NCI-H1048 (cell line): ENCODE measurements at regions not wholly inside any gene's neighbourhood (a gene's known extent, or its start where the extent isn't known, plus 50 kb on each side); places are given as distances from the start of the nearest gene placed in this dataset.
"Not testable (repeated sequence)": the region's sequence is repeated elsewhere in the genome, so short reads cannot be mapped to it uniquely, and the experiment has no call there.

Source experiments
- DNase-seq: peaks from one replicate; lab custom pipeline; 2025; lab: John Stamatoyannopoulos, UW

GRCh38 chr20:30585244-30585796 is 672.1 kb upstream of the DEFB115 start:
- not testable (repeated sequence) for DNase-seq

- DNase-seq, result not testable (repeated sequence)
These were observed 671.3 kb upstream of the DEFB115 start for GRCh38 chr20:30586178-30586577.

GRCh38 chr20:30593572-30593971 is 663.9 kb upstream of the DEFB115 start:
- DNase-seq, result no peak

- no peak for DNase-seq
These were observed 663.4 kb upstream of the DEFB115 start for GRCh38 chr20:30594112-30594511.

DNA sequence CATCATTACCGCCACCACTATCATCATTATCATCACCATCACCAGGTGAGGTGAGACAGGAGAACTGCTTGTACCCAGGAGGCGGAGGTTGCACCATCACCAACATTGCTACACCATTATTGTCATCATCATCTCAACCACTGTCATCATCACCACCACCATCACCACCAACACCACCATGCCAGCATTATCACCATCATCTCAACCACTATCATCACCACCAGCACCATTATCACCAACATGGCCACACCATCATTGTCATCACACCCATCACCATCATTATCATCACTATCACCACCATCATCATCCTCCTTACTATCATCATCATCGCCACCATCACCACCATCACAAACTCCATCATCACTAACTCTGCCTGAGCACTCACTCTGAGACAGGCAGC is 661.8 kb upstream of the DEFB115 start:
- DNase-seq, result no peak

GRCh38 chr20:30597429-30597828 is 660.0 kb upstream of the DEFB115 start:
- not testable (repeated sequence) for DNase-seq

GRCh38 chr20:30598460-30599230 is 658.8 kb upstream of the DEFB115 start:
- no peak for DNase-seq

DNA sequence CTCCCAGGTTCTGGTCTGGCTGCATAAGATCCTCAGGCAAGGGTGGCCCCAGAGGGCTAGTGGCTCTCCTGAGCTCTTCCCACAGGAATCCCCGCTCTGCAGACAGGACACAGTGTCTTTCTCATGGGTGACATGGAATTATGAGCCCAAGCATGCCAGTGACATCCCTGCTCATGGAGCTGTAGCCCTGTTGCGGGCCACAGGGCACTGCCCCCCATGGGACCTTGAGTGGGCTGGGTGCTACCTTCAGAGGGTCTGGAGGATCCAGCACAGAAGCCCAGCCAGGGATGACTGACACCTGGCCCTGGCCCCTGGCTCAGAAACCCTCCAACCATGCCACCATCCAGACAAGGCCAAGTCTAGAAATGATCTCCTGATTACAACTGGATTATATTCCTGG is 657.5 kb upstream of the DEFB115 start:
- no peak for DNase-seq

DNA sequence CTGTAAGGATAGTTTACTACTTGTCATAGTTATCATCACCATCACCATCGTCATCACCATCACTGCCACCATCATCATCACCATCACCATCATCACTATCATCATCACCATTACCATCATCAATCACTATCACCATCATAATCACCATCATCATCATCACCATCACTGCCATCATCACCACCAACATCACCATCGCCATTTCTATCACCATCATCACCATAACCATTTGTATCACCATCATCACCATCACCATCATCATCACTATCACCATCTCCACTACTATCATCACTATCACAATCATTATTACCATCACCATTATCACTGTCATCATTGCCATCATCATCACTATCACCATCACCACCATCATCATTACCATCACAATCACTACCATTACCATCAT is 655.5 kb upstream of the DEFB115 start:
- DNase-seq, result no peak

DNA sequence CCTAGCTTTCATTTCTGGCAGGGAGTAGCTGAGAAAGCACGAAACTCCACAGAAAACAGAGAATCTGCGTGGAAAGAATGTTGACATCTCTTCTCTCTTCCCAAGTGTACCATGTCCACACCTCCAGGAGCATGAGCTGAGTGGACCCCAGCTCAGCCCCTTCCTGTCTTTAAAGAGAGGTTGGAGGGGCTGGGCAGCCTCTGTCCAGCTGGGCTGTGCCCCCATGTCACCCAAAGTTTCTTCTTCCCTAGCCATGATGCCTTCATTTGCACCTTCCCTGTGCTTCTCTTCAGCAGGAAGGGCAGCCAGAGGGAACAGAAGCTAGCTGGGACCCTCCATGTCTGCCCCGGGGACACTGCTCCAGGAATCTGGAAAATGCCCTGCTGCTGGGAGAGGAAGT is 655.0 kb upstream of the DEFB115 start:
- no peak for DNase-seq

GRCh38 chr20:30606990-30607389 is 650.5 kb upstream of the DEFB115 start:
- no peak for DNase-seq

- DNase-seq, result no peak
These were observed 647.3 kb upstream of the DEFB115 start for GRCh38 chr20:30610029-30610693.

DNA sequence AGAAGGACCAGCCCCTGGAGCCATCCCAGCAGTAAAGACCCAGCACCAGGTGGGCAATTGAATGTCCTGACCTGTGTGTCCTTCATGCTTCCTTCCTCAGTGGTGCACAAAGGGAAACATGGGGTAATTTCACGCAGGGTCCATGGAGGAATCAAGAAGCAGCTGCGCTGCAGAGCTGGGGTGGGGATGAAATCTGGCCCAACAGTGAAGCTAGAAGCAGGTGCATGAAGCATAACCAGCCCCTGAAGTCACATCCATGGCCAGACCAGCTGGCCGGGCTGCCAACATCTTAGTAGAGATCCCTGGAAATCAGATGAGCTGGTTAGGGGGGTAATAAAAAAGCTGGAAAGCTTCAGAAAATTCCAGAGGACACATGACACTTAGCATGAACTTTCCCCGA is 646.7 kb upstream of the DEFB115 start:
- DNase-seq, result no peak

- no peak for DNase-seq
These were observed 646.1 kb upstream of the DEFB115 start for GRCh38 chr20:30611239-30611984.

DNA sequence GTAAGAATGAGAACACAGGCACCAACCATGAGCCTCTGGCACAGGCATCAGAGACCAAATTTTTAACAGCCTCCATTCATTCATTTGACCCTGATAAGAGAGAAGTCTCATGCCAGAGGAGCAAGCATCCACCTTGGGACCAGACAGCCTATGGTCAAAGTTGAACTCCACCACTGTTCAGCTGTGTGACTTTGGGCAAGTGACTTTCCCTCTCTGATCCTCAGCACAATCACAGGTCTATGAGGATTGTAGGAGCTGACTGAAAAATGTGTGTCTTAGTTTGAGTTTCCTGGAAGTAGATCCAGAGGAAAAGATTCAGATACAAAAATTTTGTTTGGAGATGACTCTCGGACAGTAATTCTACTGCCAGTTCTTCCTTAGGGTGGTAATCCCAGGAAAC is 645.1 kb upstream of the DEFB115 start:
- no peak for DNase-seq

GRCh38 chr20:30621346-30621745 is 636.1 kb upstream of the DEFB115 start:
- DNase-seq, result not testable (repeated sequence)

GRCh38 chr20:30624310-30624709 is 633.2 kb upstream of the DEFB115 start:
- not testable (repeated sequence) for DNase-seq

GRCh38 chr20:30629376-30629775 is 628.1 kb upstream of the DEFB115 start:
- DNase-seq, result not testable (repeated sequence)

DNA sequence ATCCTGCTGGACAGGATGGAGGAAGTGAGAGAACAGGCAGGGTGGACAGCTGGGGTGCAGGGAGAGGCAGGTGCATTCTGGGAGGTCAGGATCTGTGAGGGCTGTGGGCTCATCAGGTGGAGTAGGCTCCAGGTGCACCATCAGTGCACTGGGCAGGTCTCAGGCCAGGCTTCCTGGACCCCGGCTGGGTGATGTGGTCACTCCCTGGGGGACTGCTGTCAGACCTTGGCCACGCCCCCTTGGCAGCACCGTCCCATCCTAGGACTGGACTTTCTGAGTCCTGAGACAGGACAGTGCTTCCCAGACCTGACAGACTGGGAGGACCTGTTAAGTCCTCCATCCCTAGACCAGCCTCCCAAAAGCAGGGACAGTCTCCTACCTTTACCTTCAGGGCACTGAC is 626.7 kb upstream of the DEFB115 start:
- no peak for DNase-seq

GRCh38 chr20:30631261-30631789 is 626.1 kb upstream of the DEFB115 start:
- not testable (repeated sequence) for DNase-seq

- not testable (repeated sequence) for DNase-seq
These were observed 624.7 kb upstream of the DEFB115 start for GRCh38 chr20:30632773-30633172.

DNA sequence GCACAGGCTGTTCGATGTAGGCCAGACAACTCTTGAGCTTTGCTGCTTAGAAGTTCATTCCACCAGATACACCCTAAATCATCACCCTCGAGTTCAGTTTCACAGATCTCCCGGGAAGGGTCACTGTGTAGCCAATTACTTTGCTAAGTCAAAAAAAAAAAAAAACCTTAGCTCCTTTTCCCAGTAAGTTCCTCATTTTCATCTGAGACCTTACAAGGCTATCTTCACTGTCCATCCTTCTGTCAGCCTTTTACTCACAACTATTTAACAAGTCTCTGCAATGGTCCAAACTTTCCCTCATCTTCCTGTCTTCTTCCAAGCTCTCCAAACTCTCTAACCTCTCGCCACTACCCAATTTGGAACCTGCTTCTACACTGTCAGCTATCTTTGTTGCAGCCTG is 615.9 kb upstream of the DEFB115 start:
- not testable (repeated sequence) for DNase-seq
